Loucy (cell line): ENCODE measurements at regions not wholly inside any gene's neighbourhood (a gene's known extent, or its start where the extent isn't known, plus 50 kb on each side); places are given as distances from the start of the nearest gene placed in this dataset.

Source experiments
- H2AFZ ChIP-seq: fragments of 200-600 bp; sonication (generic); 2 replicates; pipeline ENCODE4 v1.6.0; 2016; ENCODE audit warnings: antibody characterized with exemption, mild to moderate bottlenecking, low read length, moderate library complexity
- H3F3A ChIP-seq: fragments of 200-600 bp; 2 replicates; pipeline ENCODE4 v1.6.0; 2016; ENCODE audit warnings: antibody characterized with exemption, low read depth, mild to moderate bottlenecking
- H3K27me3 ChIP-seq: fragments of 200-600 bp; sonication (generic); 2 replicates; pipeline ENCODE4 v1.6.1; 2014; ENCODE audit warnings: low read length, mild to moderate bottlenecking; ENCODE audit not compliant: insufficient read depth, poor library complexity, severe bottlenecking
- H3K36me3 ChIP-seq: fragments of 200-600 bp; sonication (generic); 2 replicates; pipeline ENCODE4 v1.6.1; 2016; ENCODE audit warnings: low read length; ENCODE audit not compliant: insufficient read depth
- H3K4me1 ChIP-seq: fragments of 200-600 bp; sonication (generic); 2 replicates; pipeline ENCODE4 v1.5.1; 2014; ENCODE audit warnings: low read length, mild to moderate bottlenecking; ENCODE audit not compliant: insufficient read depth, poor library complexity, severe bottlenecking
- H3K4me2 ChIP-seq: fragments of 200-600 bp; sonication (generic); 2 replicates; pipeline ENCODE4 v1.6.0; 2014; ENCODE audit warnings: antibody characterized with exemption, low read length, low read depth, mild to moderate bottlenecking; ENCODE audit not compliant: poor library complexity, severe bottlenecking
- H3K4me3 ChIP-seq: fragments of 200-600 bp; sonication (generic); 2 replicates; pipeline ENCODE4 v1.5.1; 2014; ENCODE audit warnings: low read length, mild to moderate bottlenecking, mixed read lengths; ENCODE audit not compliant: poor library complexity, severe bottlenecking
- H3K79me2 ChIP-seq: fragments of 200-600 bp; sonication (generic); 2 replicates; pipeline ENCODE4 v1.6.1; 2014; ENCODE audit warnings: low read length; ENCODE audit not compliant: insufficient read depth
- H3K9ac ChIP-seq: fragments of 200-600 bp; sonication (generic); 2 replicates; pipeline ENCODE4 v1.6.0; 2014; ENCODE audit warnings: mild to moderate bottlenecking, low read depth, low read length, moderate library complexity; ENCODE audit not compliant: poor library complexity, severe bottlenecking
- H3K9me2 ChIP-seq: fragments of 200-600 bp; sonication (generic); replicated peaks from 2 replicates; pipeline ENCODE4 v1.6.1; 2016; ENCODE audit warnings: low read depth, low read length, mixed read lengths
- H3K9me3 ChIP-seq: fragments of 200-600 bp; sonication (generic); 2 replicates; pipeline ENCODE4 v1.6.1; 2014; ENCODE audit warnings: mild to moderate bottlenecking, antibody characterized with exemption, low read length, low read depth; ENCODE audit not compliant: insufficient read depth
- H4K20me1 ChIP-seq: fragments of 200-600 bp; sonication (generic); 2 replicates; pipeline ENCODE4 v1.6.0; 2014; ENCODE audit warnings: antibody characterized with exemption, low read length, mild to moderate bottlenecking; ENCODE audit not compliant: insufficient read depth, poor library complexity, severe bottlenecking
- CTCF ChIP-seq: fragments of 200-600 bp; sonication (generic); conservative IDR thresholded peaks from 2 replicates; pipeline ENCODE4 v1.5.1; 2014; ENCODE audit warnings: mild to moderate bottlenecking, antibody characterized with exemption, low read length
- EZH2phosphoT487 ChIP-seq: fragments of 200-600 bp; IDR thresholded peaks from 2 replicates; pipeline ENCODE4 v1.6.1; 2018; ENCODE audit warnings: antibody characterized with exemption, mild to moderate bottlenecking, moderate library complexity, borderline replicate concordance

GRCh38 chr16:26649381-26650045 is 417.2 kb upstream of the C16orf82 start:
- no peak for TF ChIP-seq EZH2phosphoT487
- H4K20me1 ChIP-seq: no peaks in the 10 kb centered on the region
- no peaks in the 10 kb centered on the region for H3K9me3 ChIP-seq
- H3K36me3 ChIP-seq: no peaks in the 10 kb centered on the region
- no peaks in the 10 kb centered on the region for H3K27me3 ChIP-seq
- H3K9me2 ChIP-seq: no peaks in the 10 kb centered on the region
- H3K4me2 ChIP-seq: no peak overlapping the region
- H3F3A ChIP-seq: no peaks in the 10 kb centered on the region
- no peak overlapping the region for H3K9ac ChIP-seq
- no peaks in the 10 kb centered on the region for H3K79me2 ChIP-seq
- H3K4me3 ChIP-seq: no peak overlapping the region
- no peak overlapping the region for H2AFZ ChIP-seq
- H3K4me1 ChIP-seq: no peaks in the 10 kb centered on the region

- no peaks in the 10 kb centered on the region for H3K9me3 ChIP-seq
- H3K4me1 ChIP-seq: no peaks in the 10 kb centered on the region
- no peaks in the 10 kb centered on the region for H3F3A ChIP-seq
- no peaks in the 10 kb centered on the region for H3K36me3 ChIP-seq
- no peak overlapping the region for H3K4me2 ChIP-seq
- H3K9ac ChIP-seq: no peak overlapping the region
- TF ChIP-seq CTCF (no peak), EZH2phosphoT487 (no peak)
- H3K4me3 ChIP-seq: no peak overlapping the region
- H3K27me3 ChIP-seq: no peaks in the 10 kb centered on the region
- H2AFZ ChIP-seq: no peak overlapping the region
- H3K79me2 ChIP-seq: no peaks in the 10 kb centered on the region
- no peaks in the 10 kb centered on the region for H3K9me2 ChIP-seq
- H4K20me1 ChIP-seq: no peaks in the 10 kb centered on the region
Measured at GRCh38 chr16:26651464-26651863, 415.3 kb upstream of the C16orf82 start.

GRCh38 chr16:26651884-26652283 is 414.8 kb upstream of the C16orf82 start:
- Histone ChIP-seq H3K79me2 (no peaks in the 10 kb centered on the region), H3K4me1 (no peaks in the 10 kb centered on the region), H3K4me2 (no peak overlapping the region), H2AFZ (no peak overlapping the region), H3F3A (no peaks in the 10 kb centered on the region), H3K9me2 (no peaks in the 10 kb centered on the region), H4K20me1 (no peaks in the 10 kb centered on the region), H3K9ac (no peak overlapping the region), H3K27me3 (no peaks in the 10 kb centered on the region), H3K9me3 (no peaks in the 10 kb centered on the region), H3K4me3 (no peak overlapping the region), H3K36me3 (no peaks in the 10 kb centered on the region)
- no peak for TF ChIP-seq EZH2phosphoT487

- Histone ChIP-seq H4K20me1 (no peaks in the 10 kb centered on the region), H3K27me3 (no peaks in the 10 kb centered on the region), H3K9ac (no peak overlapping the region), H3K4me1 (no peaks in the 10 kb centered on the region), H3F3A (no peaks in the 10 kb centered on the region), H3K4me3 (no peak overlapping the region), H3K36me3 (no peaks in the 10 kb centered on the region), H3K9me2 (no peaks in the 10 kb centered on the region), H3K4me2 (no peak overlapping the region), H3K9me3 (no peaks in the 10 kb centered on the region), H3K79me2 (no peaks in the 10 kb centered on the region), H2AFZ (no peak overlapping the region)
- TF ChIP-seq EZH2phosphoT487: no peak
- TF ChIP-seq CTCF: no peak
Measured at GRCh38 chr16:26658486-26658885, 408.2 kb upstream of the C16orf82 start.
